ENCODE measurements at regions not wholly inside any gene's neighbourhood (a gene's known extent, or its start where the extent isn't known, plus 50 kb on each side); places are given as distances from the start of the nearest gene placed in this dataset.
A peak's percentile ranks its signal among the peaks of the same experiment; 100 is the strongest.

GRCh38 chr5:10860196-10860543 lies 99.1 kb upstream of the DAP start:
- Histone ChIP-seq H3K18ac (ENCODE audit: low read length) (no peak overlapping the region), H2BK5ac (ENCODE audit: low read length) (no peak overlapping the region), H3K27ac (replicated peaks; ENCODE audit: low read length) (no peak overlapping the region), H2AK5ac (ENCODE audit: low read depth, low read length) (no peak overlapping the region), H3K9me3 (replicated peaks in 1 of 2; ENCODE audit: control insufficient read depth in 2 of 2, insufficient read depth in 1 of 2, low read depth in 1 of 2, low read length in 2 of 2) (peaks cover 0 to 2% of the 10 kb centered on the region in 2 donors), H3K4ac (ENCODE audit: low read length) (no peak overlapping the region), H3K14ac (ENCODE audit: low read length) (no peak overlapping the region), H2AFZ (ENCODE audit: low read length) (no peak overlapping the region), H3K79me1 (ENCODE audit: low read depth, low read length) (no peaks in the 10 kb centered on the region), H2BK15ac (ENCODE audit: low read length) (no peak overlapping the region), H3K23ac (ENCODE audit: low read depth, low read length, poor library complexity) (no peak overlapping the region), H3K9ac (ENCODE audit: low read depth, low read length, poor library complexity) (no peak overlapping the region), H3K4me1 (ENCODE audit: control insufficient read depth in 2 of 2, insufficient read depth in 1 of 2, low read depth in 1 of 2, low read length in 2 of 2) (peaks cover 14 to 28% of the 10 kb centered on the region in 2 donors), H3K4me2 (ENCODE audit: insufficient read depth, low read length, poor library complexity, severe bottlenecking) (no peak overlapping the region), H2BK12ac (ENCODE audit: low read length) (no peak overlapping the region), H4K8ac (ENCODE audit: low read depth, low read length) (no peak overlapping the region), H2BK120ac (ENCODE audit: low read depth, low read length) (no peak overlapping the region), H3K27me3 (ENCODE audit: control insufficient read depth in 3 of 3, insufficient read depth in 3 of 3, low read depth in 1 of 3, low read length in 3 of 3) (peaks cover 0 to 20% (median 15%) of the 10 kb centered on the region in 3 experiments), H3K4me3 (ENCODE audit: low read length in 2 of 2) (no peak overlapping the region), H4K91ac (ENCODE audit: low read depth, low read length, poor library complexity) (no peak overlapping the region), H3K36me3 (replicated peaks in 1 of 2; ENCODE audit: control insufficient read depth in 2 of 2, insufficient read depth in 2 of 2, low read length in 2 of 2) (no peaks in the 10 kb centered on the region)
- no peak for DNase-seq (ENCODE audit: low spot score)
- no CpG with 5 or more reads among the region's 9 CpGs for WGBS, 2 donors (ENCODE audit: extremely low coverage in 2 of 2, insufficient read length in 2 of 2, insufficient replicate concordance in 1 of 2)

- no CpG with 5 or more reads among the region's 15 CpGs for WGBS, 2 donors (ENCODE audit: extremely low coverage in 2 of 2, insufficient read length in 2 of 2, insufficient replicate concordance in 1 of 2)
- no peak overlapping the region for H4K91ac ChIP-seq (ENCODE audit: low read depth, low read length, poor library complexity)
- peaks cover 0 to 2% of the 10 kb centered on the region in 2 donors for H3K9me3 ChIP-seq (replicated peaks in 1 of 2; ENCODE audit: control insufficient read depth in 2 of 2, insufficient read depth in 1 of 2, low read depth in 1 of 2, low read length in 2 of 2)
- H3K27me3 ChIP-seq (ENCODE audit: control insufficient read depth in 3 of 3, insufficient read depth in 3 of 3, low read depth in 1 of 3, low read length in 3 of 3), result peaks cover 0 to 20% (median 20%) of the 10 kb centered on the region in 3 experiments
- H2BK120ac ChIP-seq (ENCODE audit: low read depth, low read length), result no peak overlapping the region
- DNase-seq (ENCODE audit: low spot score), result peak; percentile 35
- H3K4me2 ChIP-seq (ENCODE audit: insufficient read depth, low read length, poor library complexity, severe bottlenecking), result no peak overlapping the region
- no peak overlapping the region for H3K4me3 ChIP-seq (ENCODE audit: low read length in 2 of 2)
- H2BK12ac ChIP-seq (ENCODE audit: low read length), result no peak overlapping the region
- H2AK5ac ChIP-seq (ENCODE audit: low read depth, low read length), result no peak overlapping the region
- no peak overlapping the region for H3K4ac ChIP-seq (ENCODE audit: low read length)
- H3K9ac ChIP-seq (ENCODE audit: low read depth, low read length, poor library complexity), result no peak overlapping the region
- no peak overlapping the region for H2AFZ ChIP-seq (ENCODE audit: low read length)
- H3K23ac ChIP-seq (ENCODE audit: low read depth, low read length, poor library complexity), result no peak overlapping the region
- no peak overlapping the region for H2BK5ac ChIP-seq (ENCODE audit: low read length)
- H3K18ac ChIP-seq (ENCODE audit: low read length), result peak overlapping the region; percentile 12
- H3K4me1 ChIP-seq (ENCODE audit: control insufficient read depth in 2 of 2, insufficient read depth in 1 of 2, low read depth in 1 of 2, low read length in 2 of 2), result peaks cover 14 to 34% of the 10 kb centered on the region in 2 donors
- H4K8ac ChIP-seq (ENCODE audit: low read depth, low read length), result no peak overlapping the region
- H3K27ac ChIP-seq (replicated peaks; ENCODE audit: low read length), result no peak overlapping the region
- H3K79me1 ChIP-seq (ENCODE audit: low read depth, low read length), result no peaks in the 10 kb centered on the region
- H3K36me3 ChIP-seq (replicated peaks in 1 of 2; ENCODE audit: control insufficient read depth in 2 of 2, insufficient read depth in 2 of 2, low read length in 2 of 2), result no peaks in the 10 kb centered on the region
- no peak overlapping the region for H3K14ac ChIP-seq (ENCODE audit: low read length)
- no peak overlapping the region for H2BK15ac ChIP-seq (ENCODE audit: low read length)
Measured at GRCh38 chr5:10859393-10860195, 98.6 kb upstream of the DAP start.

GRCh38 chr5:10858945-10859344 lies 97.9 kb upstream of the DAP start:
- no peak for DNase-seq (ENCODE audit: low spot score)
- Histone ChIP-seq H2BK12ac (ENCODE audit: low read length) (no peak overlapping the region), H2AFZ (ENCODE audit: low read length) (no peak overlapping the region), H3K4ac (ENCODE audit: low read length) (no peak overlapping the region), H3K4me1 (ENCODE audit: control insufficient read depth in 2 of 2, insufficient read depth in 1 of 2, low read depth in 1 of 2, low read length in 2 of 2) (peaks cover 14 to 36% of the 10 kb centered on the region in 2 donors), H4K91ac (ENCODE audit: low read depth, low read length, poor library complexity) (no peak overlapping the region), H3K4me3 (ENCODE audit: low read length in 2 of 2) (no peak overlapping the region), H2BK15ac (ENCODE audit: low read length) (no peak overlapping the region), H3K18ac (ENCODE audit: low read length) (peak overlapping the region; percentile 12), H3K27ac (replicated peaks; ENCODE audit: low read length) (no peak overlapping the region), H3K23ac (ENCODE audit: low read depth, low read length, poor library complexity) (no peak overlapping the region), H2AK5ac (ENCODE audit: low read depth, low read length) (no peak overlapping the region), H2BK5ac (ENCODE audit: low read length) (no peak overlapping the region), H3K9ac (ENCODE audit: low read depth, low read length, poor library complexity) (no peak overlapping the region), H3K27me3 (ENCODE audit: control insufficient read depth in 3 of 3, insufficient read depth in 3 of 3, low read depth in 1 of 3, low read length in 3 of 3) (peaks cover 0 to 21% (median 20%) of the 10 kb centered on the region in 3 experiments), H3K4me2 (ENCODE audit: insufficient read depth, low read length, poor library complexity, severe bottlenecking) (no peak overlapping the region), H3K36me3 (replicated peaks in 1 of 2; ENCODE audit: control insufficient read depth in 2 of 2, insufficient read depth in 2 of 2, low read length in 2 of 2) (no peaks in the 10 kb centered on the region), H3K79me1 (ENCODE audit: low read depth, low read length) (no peaks in the 10 kb centered on the region), H3K9me3 (replicated peaks in 1 of 2; ENCODE audit: control insufficient read depth in 2 of 2, insufficient read depth in 1 of 2, low read depth in 1 of 2, low read length in 2 of 2) (peaks cover 0 to 2% of the 10 kb centered on the region in 2 donors), H2BK120ac (ENCODE audit: low read depth, low read length) (no peak overlapping the region), H4K8ac (ENCODE audit: low read depth, low read length) (no peak overlapping the region), H3K14ac (ENCODE audit: low read length) (no peak overlapping the region)
- no CpG with 5 or more reads among the region's 9 CpGs for WGBS, 2 donors (ENCODE audit: extremely low coverage in 2 of 2, insufficient read length in 2 of 2, insufficient replicate concordance in 1 of 2)

GRCh38 chr5:10858307-10858706 lies 97.3 kb upstream of the DAP start:
- H3K9ac ChIP-seq (ENCODE audit: low read depth, low read length, poor library complexity), result no peak overlapping the region
- no peak overlapping the region for H3K4me2 ChIP-seq (ENCODE audit: insufficient read depth, low read length, poor library complexity, severe bottlenecking)
- H2BK120ac ChIP-seq (ENCODE audit: low read depth, low read length), result no peak overlapping the region
- no peaks in the 10 kb centered on the region for H3K36me3 ChIP-seq (replicated peaks in 1 of 2; ENCODE audit: control insufficient read depth in 2 of 2, insufficient read depth in 2 of 2, low read length in 2 of 2)
- no peak overlapping the region for H2BK5ac ChIP-seq (ENCODE audit: low read length)
- H2BK12ac ChIP-seq (ENCODE audit: low read length), result no peak overlapping the region
- WGBS, 2 donors (ENCODE audit: extremely low coverage in 2 of 2, insufficient read length in 2 of 2, insufficient replicate concordance in 1 of 2), result no CpG with 5 or more reads among the region's 5 CpGs
- no peak overlapping the region for H3K4me3 ChIP-seq (ENCODE audit: low read length in 2 of 2)
- DNase-seq (ENCODE audit: low spot score), result no peak
- H2AFZ ChIP-seq (ENCODE audit: low read length), result no peak overlapping the region
- no peaks in the 10 kb centered on the region for H3K79me1 ChIP-seq (ENCODE audit: low read depth, low read length)
- peak overlapping the region; percentile 6 for H3K18ac ChIP-seq (ENCODE audit: low read length)
- H3K9me3 ChIP-seq (replicated peaks in 1 of 2; ENCODE audit: control insufficient read depth in 2 of 2, insufficient read depth in 1 of 2, low read depth in 1 of 2, low read length in 2 of 2), result peaks cover 0 to 2% of the 10 kb centered on the region in 2 donors
- no peak overlapping the region for H4K91ac ChIP-seq (ENCODE audit: low read depth, low read length, poor library complexity)
- H4K8ac ChIP-seq (ENCODE audit: low read depth, low read length), result no peak overlapping the region
- H3K4ac ChIP-seq (ENCODE audit: low read length), result no peak overlapping the region
- H3K27me3 ChIP-seq (ENCODE audit: control insufficient read depth in 3 of 3, insufficient read depth in 3 of 3, low read depth in 1 of 3, low read length in 3 of 3), result peaks cover 0 to 21% (median 20%) of the 10 kb centered on the region in 3 experiments
- H2BK15ac ChIP-seq (ENCODE audit: low read length), result no peak overlapping the region
- no peak overlapping the region for H3K14ac ChIP-seq (ENCODE audit: low read length)
- H3K4me1 ChIP-seq (ENCODE audit: control insufficient read depth in 2 of 2, insufficient read depth in 1 of 2, low read depth in 1 of 2, low read length in 2 of 2), result peaks cover 14 to 36% of the 10 kb centered on the region in 2 donors
- no peak overlapping the region for H3K23ac ChIP-seq (ENCODE audit: low read depth, low read length, poor library complexity)
- H2AK5ac ChIP-seq (ENCODE audit: low read depth, low read length), result no peak overlapping the region
- no peak overlapping the region for H3K27ac ChIP-seq (replicated peaks; ENCODE audit: low read length)
